ENCODE measurements at regions not wholly inside any gene's neighbourhood (a gene's known extent, or its start where the extent isn't known, plus 50 kb on each side); places are given as distances from the start of the nearest gene placed in this dataset.

- TF ChIP-seq, protein P1, sequence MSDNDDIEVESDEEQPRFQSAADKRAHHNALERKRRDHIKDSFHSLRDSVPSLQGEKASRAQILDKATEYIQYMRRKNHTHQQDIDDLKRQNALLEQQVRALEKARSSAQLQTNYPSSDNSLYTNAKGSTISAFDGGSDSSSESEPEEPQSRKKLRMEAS (IDR thresholded peaks at IDR 0.05), result no peak
- TF ChIP-seq CTCF (IDR thresholded peaks at IDR 0.05; ENCODE audit: low read depth, low read length, missing input control) (no peak), SP1 (IDR thresholded peaks at IDR 0.05) (no peak), GABPA (IDR thresholded peaks at IDR 0.05 in 1 of 2, conservative IDR thresholded peaks at IDR 0.05 in 1 of 2) (no peak), EGR1 (IDR thresholded peaks at IDR 0.05; ENCODE audit: low read depth in 2 of 2) (no peak), FOXA1 (IDR thresholded peaks at IDR 0.05) (no peak), TAF1 (conservative IDR thresholded peaks at IDR 0.05) (no peak)
- TF ChIP-seq, protein P2, sequence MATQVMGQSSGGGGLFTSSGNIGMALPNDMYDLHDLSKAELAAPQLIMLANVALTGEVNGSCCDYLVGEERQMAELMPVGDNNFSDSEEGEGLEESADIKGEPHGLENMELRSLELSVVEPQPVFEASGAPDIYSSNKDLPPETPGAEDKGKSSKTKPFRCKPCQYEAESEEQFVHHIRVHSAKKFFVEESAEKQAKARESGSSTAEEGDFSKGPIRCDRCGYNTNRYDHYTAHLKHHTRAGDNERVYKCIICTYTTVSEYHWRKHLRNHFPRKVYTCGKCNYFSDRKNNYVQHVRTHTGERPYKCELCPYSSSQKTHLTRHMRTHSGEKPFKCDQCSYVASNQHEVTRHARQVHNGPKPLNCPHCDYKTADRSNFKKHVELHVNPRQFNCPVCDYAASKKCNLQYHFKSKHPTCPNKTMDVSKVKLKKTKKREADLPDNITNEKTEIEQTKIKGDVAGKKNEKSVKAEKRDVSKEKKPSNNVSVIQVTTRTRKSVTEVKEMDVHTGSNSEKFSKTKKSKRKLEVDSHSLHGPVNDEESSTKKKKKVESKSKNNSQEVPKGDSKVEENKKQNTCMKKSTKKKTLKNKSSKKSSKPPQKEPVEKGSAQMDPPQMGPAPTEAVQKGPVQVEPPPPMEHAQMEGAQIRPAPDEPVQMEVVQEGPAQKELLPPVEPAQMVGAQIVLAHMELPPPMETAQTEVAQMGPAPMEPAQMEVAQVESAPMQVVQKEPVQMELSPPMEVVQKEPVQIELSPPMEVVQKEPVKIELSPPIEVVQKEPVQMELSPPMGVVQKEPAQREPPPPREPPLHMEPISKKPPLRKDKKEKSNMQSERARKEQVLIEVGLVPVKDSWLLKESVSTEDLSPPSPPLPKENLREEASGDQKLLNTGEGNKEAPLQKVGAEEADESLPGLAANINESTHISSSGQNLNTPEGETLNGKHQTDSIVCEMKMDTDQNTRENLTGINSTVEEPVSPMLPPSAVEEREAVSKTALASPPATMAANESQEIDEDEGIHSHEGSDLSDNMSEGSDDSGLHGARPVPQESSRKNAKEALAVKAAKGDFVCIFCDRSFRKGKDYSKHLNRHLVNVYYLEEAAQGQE (IDR thresholded peaks at IDR 0.05), result no peak
- TF ChIP-seq, protein P3, sequence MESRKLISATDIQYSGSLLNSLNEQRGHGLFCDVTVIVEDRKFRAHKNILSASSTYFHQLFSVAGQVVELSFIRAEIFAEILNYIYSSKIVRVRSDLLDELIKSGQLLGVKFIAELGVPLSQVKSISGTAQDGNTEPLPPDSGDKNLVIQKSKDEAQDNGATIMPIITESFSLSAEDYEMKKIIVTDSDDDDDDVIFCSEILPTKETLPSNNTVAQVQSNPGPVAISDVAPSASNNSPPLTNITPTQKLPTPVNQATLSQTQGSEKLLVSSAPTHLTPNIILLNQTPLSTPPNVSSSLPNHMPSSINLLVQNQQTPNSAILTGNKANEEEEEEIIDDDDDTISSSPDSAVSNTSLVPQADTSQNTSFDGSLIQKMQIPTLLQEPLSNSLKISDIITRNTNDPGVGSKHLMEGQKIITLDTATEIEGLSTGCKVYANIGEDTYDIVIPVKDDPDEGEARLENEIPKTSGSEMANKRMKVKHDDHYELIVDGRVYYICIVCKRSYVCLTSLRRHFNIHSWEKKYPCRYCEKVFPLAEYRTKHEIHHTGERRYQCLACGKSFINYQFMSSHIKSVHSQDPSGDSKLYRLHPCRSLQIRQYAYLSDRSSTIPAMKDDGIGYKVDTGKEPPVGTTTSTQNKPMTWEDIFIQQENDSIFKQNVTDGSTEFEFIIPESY (IDR thresholded peaks at IDR 0.05), result no peak
Measured at GRCh38 chr2:116057538-116057937, 1615.1 kb downstream of the DPP10 start.
